ENCODE measurements at regions not wholly inside any gene's neighbourhood (a gene's known extent, or its start where the extent isn't known, plus 50 kb on each side); places are given as distances from the start of the nearest gene placed in this dataset.

DNA sequence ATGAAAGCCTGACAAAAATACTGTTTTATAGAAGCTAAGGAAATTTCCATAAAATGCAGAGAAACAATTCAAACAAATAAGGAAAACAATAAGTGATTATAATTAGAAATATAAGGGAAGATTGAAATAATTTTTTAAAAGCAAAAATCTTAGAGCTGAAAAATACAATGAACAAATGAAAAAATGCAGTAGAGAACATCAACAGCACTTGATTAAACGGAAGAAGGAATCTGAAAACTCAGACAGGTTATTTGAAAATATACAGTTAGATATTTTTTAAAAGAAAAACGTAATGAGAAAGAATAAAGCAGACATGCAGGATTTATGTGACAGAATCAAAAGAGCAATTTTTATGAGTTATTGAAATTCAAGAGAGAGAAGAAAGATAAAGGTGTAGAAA, 279.1 kb upstream of the MAGI2 start:
- DNase-seq (ENCODE audit: extremely low read depth in 1 of 2, low read depth in 1 of 2): no peak

DNA sequence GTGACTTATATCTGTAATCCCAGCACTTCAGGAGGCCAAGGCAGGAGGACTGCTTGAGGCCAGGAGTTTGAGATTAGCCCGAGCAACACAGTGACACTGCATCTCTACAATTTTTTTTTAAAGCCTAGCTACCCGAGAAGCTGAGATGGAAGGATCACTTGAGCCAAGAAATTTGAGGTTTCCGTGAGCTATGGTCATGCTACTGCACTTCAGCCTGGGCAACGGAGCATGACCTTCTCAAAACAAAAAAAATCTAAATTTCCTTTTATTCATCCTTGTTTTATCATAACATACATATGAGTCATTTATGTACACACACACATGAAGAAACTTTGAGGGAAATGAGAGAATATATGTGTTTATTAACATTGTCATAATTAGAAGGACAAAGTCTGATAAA, 277.5 kb upstream of the MAGI2 start:
- no peak for DNase-seq (ENCODE audit: extremely low read depth in 1 of 2, low read depth in 1 of 2)

DNA sequence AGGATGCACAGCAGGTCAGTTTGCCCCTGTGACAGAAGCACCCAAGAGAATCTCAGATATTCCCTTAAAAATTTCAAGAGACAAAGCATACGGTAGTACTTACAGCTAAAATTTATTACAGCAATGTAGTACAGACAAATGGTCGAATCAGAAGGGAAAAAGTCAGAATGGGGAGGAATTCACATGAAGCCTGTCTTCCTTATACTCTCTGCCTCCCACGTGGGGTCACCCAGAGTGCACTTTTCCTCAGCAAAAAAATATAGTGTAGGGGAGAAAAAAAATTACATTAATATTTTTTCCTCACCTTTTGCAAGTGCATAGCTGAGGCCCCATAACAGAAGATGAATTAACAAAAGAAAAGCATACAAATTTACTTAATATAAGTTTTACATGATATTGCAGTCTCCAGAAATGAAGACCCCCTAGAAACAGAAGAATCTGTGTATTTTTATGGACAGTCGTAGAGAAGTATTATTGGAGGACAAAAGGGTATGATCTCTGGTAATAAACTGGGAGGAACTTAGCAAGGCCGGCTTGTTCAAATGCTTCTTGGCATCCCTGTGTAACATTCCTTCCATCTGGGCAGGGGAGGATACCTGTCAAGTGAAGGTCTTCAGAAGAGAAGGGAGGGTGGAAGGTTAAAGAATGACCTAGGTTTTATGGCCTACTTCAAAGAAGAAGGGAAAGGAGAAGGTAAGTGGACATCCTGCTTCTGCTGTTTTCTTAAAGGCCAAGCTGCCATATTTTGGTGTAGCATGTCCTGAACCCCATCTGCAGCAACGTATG, 270.6 kb upstream of the MAGI2 start:
- DNase-seq (ENCODE audit: extremely low read depth in 1 of 2, low read depth in 1 of 2): no peak

DNA sequence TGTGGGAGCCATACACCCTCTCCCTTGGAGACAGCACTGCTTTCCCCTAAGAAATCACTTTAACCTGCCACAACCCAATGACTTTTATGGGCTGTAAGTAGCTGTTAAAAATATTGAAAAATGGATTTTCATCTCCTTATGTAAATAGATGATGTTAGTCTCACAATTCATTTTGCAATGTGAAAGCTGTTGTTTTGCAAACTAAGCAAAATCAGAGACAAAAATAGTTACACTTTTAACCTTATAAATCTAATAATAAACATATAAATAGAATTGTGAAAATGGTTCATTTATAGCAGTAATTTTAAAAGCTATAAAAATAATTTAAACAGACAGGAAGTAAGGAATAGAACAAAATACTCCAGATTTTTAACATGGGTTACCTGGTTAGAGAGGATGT, 268.8 kb upstream of the MAGI2 start:
- no peak for DNase-seq (ENCODE audit: extremely low read depth in 1 of 2, low read depth in 1 of 2)

DNA sequence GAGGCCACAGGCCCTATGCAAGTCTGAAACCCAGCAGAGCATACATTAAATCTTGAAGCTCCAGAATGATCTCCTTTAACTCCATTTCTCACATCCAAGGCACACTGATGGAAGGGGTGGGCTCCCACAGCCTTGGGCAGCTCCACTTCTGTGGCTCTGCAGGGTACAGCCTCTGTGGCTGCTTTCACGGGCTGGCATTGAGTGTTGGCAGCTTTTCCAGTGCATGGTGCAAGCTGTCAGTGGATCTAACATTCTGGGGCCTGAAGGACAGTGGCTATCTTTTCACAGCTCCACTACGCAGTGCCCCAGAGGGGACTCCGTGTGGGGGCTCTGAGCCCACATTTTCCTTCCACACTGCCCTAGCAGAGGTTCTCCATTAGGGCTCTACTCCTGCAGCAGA, 265.7 kb upstream of the MAGI2 start:
- DNase-seq (ENCODE audit: extremely low read depth in 1 of 2, low read depth in 1 of 2): no peak

DNA sequence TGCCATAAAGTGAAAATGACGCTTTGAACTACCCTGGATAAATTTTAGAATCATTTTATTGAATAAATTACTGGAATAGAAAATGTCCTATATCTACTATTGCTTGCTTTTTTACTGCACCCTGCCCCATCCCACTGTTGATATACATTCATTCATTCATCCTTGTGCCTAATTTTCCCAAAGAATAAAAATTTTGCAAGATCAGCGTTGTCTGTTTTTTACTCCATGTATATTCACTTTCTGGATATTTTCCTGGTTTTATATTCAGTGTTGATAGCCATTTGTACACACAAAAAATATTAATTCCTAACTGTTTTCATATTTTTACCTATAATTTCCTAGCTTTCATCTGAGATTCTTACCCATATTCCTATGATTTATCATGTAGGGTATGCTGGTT, 262.9 kb upstream of the MAGI2 start:
- no peak for DNase-seq (ENCODE audit: extremely low read depth in 1 of 2, low read depth in 1 of 2)

DNA sequence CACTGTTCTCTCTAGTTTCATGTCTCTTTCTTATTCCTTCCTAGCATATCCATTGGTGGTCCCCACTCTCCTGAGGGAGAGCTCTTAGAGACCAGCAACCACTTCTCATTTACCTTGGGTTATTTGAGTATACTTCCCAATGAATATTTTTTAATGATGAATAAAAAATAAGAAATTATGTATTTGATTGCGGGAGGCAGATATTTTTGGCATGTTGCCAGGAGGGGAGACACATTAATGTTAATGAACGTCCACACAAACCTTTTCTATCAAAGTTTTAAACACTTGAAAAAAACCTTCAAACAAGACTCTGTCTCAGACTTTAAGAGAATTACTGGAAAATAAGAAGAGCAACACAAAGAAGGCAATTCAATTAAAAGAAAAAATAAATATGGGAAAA, 260.6 kb upstream of the MAGI2 start:
- DNase-seq (ENCODE audit: extremely low read depth in 1 of 2, low read depth in 1 of 2): no peak

DNA sequence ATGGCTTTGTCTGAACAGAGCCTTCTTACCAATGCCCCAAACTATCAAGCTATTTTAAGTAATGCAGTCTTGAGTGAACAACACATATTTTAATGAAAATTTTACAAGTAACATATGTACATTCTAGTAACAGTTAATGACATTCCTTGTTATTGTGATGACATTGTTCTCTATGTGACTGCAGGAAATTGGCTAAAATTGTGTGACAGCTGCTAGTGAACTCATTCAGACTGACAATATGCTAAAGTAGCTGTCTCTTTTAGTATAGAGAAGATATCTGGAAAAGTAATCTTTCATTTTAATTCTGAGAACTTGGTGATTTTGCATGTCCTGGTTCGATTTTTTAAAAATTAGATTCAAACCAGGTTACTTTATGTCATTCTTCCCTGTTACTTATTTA, 259.8 kb upstream of the MAGI2 start:
- DNase-seq (ENCODE audit: extremely low read depth in 1 of 2, low read depth in 1 of 2): no peak

DNA sequence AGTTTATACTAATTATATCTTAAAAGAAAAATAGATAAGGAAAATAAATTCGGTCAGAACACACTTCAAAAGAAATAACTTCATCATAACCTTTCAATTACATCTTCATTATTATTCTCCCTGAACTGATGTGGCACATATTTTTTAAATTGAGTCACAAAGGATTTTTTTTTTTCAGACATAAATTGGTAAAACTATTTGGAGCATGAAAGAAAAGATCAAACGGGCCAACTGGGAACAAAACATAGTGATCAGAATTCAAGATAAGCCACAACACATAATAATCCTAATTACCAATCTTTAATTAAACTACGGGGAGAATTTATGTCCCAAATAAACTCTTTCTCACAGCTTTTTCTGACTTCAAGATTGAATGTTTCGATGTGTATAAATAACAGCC, 258.2 kb upstream of the MAGI2 start:
- no peak for DNase-seq (ENCODE audit: extremely low read depth in 1 of 2, low read depth in 1 of 2)

DNA sequence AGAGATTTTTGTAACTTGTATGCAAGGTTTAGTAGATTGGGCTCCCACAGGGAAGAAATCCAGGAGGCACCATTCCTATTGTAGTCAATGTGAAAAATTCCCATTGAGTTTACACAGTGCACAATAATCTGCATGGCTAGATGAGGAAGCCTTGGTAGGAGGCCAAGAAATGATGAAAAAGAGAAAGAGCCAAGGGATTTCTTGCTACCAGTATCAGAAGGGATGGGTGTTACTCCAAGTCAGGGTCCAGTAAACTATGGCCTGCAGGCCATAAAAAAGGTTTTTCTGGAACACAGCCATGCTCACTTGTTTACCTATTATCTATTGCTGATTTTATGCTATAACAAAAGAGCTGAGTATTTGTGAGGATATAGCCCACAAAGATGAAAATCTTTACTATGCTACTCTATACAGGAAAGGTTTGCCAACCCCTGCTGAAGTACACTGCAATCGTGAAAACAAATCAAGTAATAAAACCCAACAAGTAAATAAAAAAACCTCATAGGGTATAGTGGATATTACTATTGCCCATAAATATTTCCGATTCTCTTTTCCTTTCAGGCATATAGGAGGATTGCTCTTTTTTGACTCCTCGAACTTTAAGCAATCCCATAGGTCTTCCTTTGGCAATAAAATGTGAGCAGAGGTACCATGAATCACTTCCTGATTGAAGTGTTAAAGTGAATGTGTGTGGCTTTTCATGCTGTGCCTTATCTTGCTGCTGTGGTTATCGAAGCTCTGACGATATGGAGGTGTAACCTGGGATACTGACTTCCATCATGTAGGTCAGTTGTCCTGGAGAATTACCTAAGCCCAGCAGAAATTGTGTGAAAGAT, 256.3 kb upstream of the MAGI2 start:
- no peak for DNase-seq (ENCODE audit: extremely low read depth in 1 of 2, low read depth in 1 of 2)

DNA sequence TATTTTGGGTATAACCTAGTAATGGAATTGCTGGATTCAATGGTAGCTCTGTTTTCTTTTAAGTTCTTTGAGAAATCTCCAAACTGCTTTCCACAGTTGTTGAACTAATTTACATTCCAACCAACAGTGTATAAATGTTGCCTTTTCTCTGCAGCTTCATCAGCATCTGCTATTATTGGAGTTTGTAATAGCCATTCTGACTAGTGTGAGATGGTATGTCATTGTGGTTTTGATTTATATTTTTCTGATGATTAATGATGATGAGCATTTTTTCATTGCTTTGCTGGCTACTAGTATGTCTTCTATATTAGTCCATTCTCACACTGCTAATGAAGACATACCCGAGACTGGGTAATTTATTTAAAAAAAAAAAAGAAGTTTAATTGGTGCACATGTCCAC, 248.6 kb upstream of the MAGI2 start:
- no peak for DNase-seq (ENCODE audit: extremely low read depth in 1 of 2, low read depth in 1 of 2)

DNA sequence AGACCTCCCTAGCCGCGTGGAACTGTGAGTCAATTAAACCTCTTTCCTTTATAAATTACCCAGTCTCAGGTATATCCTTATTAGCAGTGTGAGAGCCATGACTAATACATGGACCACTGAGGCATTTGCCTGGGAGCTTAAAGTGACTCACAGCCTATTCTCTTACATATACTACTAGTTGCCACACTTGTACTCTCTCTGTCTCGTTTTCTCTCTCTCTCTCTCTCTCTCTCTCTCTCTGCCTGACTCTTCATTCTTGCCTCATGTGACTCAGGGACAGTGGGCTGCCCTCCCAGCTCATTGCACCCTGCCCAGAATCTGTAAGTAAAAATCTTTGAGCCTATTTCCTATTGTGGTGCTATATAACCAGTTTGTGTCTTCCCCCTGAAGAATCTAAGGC, 238.5 kb upstream of the MAGI2 start:
- DNase-seq (ENCODE audit: extremely low read depth in 1 of 2, low read depth in 1 of 2): no peak

DNA sequence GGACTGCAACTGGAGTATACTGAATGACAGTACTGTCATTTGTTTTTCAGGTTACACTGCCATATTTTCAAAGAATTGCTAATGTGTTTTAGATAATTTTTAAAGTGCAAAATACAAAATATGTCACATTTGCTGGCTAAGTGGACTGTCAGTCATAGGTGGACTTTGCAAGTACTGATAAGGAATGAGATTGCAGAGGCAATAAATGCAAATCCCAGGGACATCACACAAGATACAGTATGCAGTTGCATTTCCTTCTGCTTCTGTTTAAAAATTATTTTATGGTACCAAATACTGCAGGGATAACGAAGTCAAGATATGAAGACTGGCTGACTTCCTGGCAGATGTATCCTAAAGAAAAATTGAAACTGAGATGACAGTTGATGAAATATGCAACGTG, 237.6 kb upstream of the MAGI2 start:
- no peak for DNase-seq (ENCODE audit: extremely low read depth in 1 of 2, low read depth in 1 of 2)

DNA sequence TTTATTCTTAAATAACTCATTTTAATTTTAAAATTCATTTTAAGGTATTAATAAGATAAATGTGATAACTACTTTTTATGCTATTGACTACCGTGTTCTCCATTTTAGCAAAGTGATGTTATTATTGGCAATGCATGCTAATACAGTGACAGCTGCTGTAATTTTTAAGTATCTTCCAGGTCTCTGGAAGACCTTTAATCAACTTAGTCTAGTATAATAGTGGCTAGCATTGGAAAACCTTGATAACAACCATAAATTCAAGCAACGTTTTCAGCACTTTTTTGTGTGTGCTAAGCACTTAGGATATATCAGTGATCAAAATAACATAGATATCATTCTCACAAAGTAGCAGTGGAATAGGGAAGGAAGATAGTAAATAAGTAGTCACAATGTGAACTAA, 230.9 kb upstream of the MAGI2 start:
- no peak for DNase-seq (ENCODE audit: extremely low read depth in 1 of 2, low read depth in 1 of 2)

DNA sequence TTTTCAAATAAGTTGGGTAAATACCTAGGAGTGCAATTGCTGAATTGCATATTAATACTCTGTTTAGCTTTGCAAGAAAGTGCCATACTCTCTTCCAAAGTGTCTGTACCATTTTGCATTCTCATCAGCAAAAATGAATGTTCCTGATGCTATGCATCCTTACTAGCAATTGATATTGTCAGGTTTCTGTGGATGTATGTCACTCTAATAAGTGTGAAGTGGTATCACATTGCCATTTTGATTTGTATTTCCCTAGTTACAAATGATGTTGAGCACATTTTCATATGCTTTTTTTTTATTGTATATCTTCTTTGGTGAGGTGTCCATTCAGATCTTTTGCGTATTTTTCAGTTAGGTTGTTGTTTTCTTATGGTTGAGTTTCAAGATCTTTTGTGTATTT, 230.4 kb upstream of the MAGI2 start:
- DNase-seq (ENCODE audit: extremely low read depth in 1 of 2, low read depth in 1 of 2): no peak

DNA sequence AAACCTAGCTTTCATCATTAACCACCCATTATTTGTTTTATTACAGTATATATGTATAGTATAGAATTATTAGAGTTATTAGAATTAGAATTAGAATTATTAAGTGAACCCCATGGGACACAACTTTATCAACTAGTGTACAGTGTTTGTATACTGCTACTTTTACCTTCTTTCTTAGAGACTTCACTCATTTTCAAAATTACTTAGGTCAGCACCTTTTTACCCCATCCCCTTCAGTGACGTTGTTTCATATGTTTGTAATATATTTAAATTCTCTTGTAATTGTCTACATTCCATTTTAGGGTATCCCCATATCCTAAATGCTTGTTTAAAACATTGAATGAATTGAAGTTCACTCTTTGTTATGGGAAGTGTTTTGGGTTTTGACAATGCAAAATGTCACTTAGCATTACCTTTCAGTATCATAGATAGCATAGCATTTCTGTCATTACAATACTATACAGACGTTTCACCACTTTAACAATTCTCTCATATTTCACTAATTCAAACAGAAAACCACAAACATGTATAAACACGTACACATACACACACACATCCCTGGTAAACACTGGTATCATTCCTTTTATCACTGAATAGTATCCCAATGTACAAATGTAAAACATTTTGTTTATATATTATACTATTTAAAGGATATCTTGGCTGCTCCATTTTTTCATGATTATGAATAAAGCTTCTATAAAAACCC, 229.9 kb upstream of the MAGI2 start:
- DNase-seq (ENCODE audit: extremely low read depth in 1 of 2, low read depth in 1 of 2): no peak

DNA sequence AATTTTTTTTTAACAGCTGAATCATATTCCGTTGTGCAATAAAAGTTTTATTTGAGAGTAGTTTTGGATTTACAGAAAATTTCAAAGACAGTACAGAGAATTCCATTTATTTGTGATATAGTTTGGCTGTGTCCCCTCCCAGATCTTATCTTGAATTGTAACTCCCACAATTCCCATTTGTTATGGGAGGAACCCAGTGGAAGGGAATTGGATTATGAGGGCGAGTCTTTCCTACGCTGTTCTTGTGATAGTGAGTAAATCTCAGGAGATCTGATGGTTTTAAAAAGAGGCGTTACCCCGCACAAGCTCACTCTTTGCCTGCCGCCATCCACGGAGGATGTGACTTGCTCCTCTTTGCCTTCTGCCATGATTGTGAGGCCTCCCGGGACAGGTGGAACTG, 228.0 kb upstream of the MAGI2 start:
- DNase-seq (ENCODE audit: extremely low read depth in 1 of 2, low read depth in 1 of 2): no peak

DNA sequence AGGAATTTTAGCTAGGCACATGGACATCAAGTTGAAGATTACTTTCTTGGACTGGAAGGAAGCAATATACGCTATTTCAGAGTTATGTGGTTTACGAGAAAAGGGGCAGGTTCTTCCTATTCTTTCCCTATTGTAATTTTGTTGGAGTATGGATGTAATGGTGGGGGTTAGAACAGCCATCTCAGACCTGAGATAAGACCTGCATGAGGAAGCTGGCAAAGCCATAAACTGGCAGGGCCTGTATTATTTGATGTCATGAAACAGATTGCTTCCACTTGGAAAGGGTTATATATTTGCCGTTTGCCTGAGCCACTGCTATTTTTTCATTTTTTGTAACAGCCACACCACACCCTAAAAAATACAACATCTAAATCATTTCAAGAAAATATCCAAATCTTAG, 220.5 kb upstream of the MAGI2 start:
- no peak for DNase-seq (ENCODE audit: extremely low read depth in 1 of 2, low read depth in 1 of 2)

DNA sequence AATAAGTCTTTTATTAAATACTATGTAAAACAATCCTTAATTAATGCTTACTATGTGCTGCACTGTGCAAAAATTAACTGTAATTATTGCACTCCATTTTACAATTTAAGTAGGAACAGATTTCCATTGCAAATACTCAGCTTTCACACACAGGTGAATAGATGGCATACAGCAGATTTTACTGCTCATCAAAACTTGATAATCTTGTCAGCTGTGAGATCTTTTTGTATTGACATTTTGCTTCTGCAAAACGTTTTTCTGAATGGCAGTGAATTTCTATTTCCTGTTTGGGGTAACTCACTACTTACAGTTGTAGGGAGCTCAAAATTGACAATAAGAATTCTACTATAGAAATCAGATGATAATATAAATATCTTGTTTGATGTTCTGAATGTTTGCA, 220.0 kb upstream of the MAGI2 start:
- DNase-seq (ENCODE audit: extremely low read depth in 1 of 2, low read depth in 1 of 2): no peak

DNA sequence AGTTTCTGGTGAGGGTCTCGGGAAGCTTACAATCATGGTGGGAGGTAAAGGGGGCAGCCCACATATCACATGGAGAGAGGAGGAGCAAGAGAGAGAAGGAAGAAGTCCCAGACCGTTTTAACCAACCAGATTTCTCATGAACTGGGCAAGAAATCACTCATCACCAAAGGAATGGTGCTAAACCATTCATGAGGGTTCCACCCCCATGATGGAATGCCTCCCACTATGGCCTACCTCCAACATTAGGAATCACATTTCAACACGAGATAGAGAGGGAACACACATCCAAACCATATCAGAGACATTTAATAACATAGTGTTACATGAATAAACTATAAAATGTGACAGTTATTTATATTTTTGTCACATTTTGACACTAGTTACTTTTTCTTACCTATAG, 214.8 kb upstream of the MAGI2 start:
- no peak for DNase-seq (ENCODE audit: extremely low read depth in 1 of 2, low read depth in 1 of 2)

DNA sequence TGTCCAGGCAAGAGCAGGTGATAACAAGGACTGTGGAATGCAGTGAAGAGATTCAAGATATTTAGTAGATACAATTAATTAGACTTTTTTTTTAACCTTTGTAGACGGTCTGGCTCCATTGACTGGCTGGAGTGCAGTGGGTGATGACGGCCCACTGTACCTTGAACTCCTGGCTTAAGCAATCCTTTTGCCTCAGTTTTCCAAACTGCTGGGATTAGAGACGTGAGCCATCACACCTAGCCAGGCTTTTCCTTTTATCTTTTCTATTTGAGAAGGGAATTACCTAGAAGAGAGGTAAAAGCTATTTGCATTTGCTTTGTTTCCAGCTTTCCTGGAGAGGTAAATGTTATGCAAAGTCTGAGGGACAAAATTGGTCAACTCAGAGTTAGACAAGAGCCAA, 213.0 kb upstream of the MAGI2 start:
- no peak for DNase-seq (ENCODE audit: extremely low read depth in 1 of 2, low read depth in 1 of 2)
